NCI-H510A treated with DMSO at 0.1 percent for 48 hours (cell line): ENCODE measurements at regions not wholly inside any gene's neighbourhood (a gene's known extent, or its start where the extent isn't known, plus 50 kb on each side); places are given as distances from the start of the nearest gene placed in this dataset.

Source experiments
- DNase-seq: peaks from one replicate; lab custom pipeline; 2025; lab: John Stamatoyannopoulos, UW

DNA sequence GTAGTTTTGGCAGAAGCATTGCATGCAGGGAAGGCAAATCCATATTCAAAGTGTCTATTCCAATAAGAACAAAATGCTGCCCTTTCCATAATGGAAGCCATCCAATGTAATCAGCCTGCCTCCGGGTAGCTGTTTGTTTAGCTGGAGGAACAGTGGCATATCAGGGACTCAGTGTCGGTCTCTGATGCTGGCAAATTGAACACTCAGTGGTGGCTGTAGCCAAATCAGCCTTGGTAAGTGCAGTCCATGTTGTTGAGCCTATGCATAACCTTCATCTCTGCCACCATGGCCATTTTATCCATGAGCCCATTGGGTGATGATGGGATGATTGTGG, 147.8 kb upstream of the MAX start:
- DNase-seq, result no peak

DNA sequence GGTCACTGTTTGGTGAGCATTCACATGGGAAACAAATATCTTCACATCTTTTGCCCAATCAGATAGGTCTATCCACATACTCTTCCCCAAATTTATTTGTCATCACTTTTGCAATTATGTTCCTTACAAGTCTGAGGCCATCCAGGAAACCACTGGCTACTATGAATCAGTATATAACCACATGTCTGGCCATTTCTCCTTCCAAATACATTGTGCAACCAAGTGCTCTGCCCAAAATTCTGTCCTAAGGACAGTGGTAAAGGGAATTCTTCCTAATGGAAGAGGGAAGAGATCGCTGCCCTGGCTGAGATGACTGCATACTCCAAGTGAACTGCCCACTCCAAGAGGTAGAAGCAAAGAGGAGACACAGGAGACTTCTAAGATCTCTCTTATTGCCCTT, 148.9 kb upstream of the MAX start:
- no peak for DNase-seq

DNA sequence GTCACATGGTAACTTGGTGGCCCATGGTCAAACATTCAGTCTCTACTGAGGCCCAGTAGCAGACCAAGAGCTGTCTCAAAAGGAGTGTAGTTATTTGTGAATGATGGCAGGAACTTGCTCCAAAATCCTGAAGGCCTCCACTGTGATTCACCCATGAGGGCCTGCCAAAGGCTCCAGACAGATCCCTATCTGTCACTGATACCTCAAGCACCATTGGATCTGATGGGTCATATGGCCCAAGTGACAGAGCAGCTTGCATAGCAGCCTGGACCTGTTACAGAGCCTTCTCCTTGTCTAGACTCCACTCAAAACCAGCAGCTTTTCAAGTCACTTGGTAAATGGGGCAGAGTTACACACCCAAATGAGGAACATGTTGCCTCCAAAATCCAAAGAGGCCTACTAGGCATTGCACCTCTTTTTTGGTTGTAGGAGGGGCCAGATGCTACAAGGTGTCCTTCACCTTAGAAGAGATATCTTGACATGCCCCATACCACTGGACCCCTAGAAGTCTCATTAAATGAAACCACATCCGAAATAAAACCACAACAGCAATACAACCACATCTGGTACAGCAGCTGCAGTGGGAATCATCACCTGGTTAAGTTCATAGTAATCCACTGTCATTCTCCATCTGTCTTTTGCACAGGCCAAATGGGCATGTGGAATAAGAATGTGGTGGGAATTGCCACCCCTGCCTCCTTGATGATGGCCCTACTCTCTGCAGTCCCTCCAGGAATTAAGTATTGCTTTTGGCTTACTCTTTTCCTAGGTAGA, 150.4 kb upstream of the MAX start:
- no peak for DNase-seq

DNA sequence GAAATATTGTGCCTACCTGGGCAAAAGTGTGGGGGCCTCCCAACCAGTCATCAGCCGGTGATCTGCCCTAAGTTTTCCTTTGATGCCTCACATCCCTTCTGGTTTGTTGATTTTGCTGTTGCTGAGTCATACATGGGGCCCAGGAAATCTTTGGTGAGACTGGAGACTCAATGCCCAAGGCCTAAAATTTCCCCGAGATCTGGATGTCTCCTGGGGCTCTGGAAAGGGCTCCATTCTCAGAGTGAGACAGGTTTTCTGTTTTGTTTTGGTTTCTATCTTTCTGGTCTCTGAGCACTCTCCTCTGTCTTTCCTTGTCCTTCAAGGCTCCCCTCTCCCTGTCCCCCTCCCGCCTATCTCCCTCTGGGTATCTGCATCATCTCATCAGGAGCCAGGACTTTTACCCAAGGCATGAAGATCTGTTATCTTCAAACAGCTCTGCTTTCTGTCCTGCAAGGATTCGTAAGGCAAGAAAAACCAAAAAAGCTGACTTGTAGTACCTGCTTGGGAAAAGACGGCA, 152.8 kb upstream of the MAX start:
- peak; percentile 63 for DNase-seq

DNA sequence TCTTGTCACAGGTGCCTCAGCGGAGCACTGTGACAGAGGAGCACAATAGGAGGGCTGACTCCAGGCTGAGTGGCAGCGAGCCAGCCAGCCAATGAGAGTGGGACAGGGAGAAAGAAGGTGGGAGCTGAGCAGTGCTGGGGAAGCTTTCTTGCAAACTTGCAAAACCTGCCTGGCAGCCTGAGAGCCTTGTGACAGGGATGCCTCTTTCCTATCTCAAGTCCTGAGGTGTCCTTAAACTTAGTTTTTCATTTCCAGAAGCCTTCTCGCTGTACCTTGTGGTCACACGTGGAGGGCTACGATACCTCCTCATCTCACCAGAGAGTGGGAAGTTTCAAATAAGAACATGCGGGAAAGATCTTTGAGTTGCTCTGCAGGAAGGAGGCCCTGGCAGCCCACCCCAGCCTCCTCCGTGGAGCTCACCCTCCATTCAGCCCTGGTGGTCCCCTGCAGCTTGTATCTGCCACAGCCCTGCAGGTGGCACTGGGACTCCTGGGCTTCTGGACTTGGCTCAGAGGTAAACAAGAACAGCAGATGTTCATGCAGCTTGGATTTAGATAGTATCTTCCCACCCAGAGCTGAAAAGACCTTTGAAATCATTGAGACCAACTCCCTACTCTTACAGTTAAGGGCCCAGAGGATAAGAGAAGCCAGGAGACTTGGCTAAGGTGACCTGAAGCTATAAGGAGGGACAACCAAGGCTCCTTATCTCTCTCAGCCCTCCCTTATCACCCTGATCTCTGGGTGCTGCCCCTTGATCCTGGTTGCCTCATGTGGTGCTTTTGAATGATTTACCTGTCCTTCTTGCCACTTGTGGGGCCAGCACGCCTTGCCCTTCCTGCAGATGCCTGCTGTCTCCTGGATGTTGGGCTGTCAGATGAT, 153.5 kb upstream of the MAX start:
- peak; percentile 95 for DNase-seq

DNA sequence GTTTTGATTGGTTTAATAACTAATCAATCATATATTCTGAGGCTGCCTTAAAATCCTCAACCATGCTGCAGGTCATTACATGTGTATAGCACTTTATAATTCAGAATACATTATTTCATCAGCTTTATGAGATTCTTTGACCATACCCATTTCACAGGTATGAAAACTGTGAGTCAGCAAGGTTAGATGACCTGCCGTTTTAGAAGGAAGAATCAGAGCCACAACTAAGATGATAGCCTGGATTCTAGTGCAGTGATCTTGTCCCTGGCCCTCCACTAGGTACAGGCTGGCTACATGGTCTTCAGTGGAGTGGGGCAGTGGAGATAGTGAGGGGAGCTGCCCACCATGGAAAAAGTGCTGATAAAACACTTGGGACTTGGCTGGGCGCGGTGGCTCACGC, 154.4 kb upstream of the MAX start:
- no peak for DNase-seq

DNA sequence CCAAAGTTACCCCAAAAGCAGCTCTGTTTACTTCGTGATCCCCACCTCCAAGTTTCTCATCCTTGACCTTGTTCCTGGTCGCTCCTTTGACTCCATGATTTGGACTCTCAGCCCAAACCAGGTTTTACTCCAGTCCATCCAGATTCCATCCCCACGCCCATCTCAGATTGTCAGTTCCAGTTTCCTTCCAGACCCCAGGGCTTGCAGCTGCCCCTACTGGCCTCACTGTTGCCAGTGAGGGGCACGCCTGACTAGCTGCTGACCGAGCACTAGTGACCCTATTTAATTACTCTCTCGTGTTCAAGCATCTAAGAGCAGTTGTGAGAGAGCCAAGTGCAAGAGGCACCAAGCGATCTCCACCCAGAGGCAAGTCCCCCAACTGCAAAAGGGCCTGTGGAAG, 155.1 kb upstream of the FUT8 start:
- DNase-seq, result no peak

DNA sequence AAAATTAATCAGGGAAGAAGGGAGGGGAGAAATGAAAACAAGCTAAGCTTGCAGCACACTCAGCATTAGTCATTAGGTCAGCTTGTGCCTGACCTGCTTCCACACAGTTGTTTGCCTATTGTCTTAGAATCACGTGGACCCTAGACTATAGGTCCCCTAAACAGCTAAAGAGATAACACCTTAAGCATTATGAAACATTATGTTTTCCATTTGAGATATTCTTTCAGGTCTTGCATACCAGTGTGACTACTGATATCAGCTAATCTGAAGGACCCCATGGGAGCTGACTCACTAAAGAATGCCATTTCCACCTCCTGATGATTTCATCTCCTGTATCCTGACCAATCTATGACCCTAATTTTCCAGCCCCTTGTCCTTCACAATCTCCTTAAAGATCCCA, 154.1 kb upstream of the FUT8 start:
- DNase-seq, result no peak

DNA sequence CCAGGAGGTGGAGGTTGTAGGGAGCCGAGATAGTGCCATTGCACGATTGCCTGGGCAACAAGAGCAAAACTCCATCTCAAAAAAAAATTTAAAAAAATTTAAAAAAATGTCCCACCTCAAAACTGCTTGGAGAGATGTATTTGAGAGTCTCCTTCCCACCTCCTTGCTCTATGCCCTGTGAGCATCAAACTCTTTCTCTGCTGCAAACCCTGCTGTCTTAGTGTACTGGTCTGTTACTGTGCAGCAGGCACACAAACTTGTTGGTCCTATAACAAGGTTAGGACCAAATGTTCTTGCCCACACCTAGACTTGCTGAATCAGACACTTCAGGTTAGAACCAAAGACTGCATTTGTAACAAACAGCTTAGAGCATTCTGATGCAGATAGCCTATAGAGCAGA, 153.5 kb upstream of the FUT8 start:
- no peak for DNase-seq

DNA sequence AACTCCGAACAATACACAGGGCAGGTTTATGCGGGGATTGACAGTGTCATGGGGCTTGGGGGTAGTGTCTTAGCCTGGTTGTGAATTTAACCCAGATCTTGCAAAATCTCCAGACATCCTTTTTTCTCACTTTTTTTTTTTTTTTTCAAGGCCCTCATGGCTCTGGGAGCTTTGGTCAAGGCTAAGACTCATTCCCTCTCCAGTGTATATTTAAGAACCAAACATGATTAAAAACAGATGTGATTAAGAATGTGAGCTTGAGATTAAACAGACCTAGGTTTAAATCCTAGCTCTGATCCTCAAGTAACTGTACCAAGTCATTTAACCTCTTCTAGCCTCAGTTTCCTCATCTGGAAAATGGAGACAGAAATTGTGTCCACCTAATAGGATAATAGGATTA, 151.7 kb upstream of the FUT8 start:
- no peak for DNase-seq

DNA sequence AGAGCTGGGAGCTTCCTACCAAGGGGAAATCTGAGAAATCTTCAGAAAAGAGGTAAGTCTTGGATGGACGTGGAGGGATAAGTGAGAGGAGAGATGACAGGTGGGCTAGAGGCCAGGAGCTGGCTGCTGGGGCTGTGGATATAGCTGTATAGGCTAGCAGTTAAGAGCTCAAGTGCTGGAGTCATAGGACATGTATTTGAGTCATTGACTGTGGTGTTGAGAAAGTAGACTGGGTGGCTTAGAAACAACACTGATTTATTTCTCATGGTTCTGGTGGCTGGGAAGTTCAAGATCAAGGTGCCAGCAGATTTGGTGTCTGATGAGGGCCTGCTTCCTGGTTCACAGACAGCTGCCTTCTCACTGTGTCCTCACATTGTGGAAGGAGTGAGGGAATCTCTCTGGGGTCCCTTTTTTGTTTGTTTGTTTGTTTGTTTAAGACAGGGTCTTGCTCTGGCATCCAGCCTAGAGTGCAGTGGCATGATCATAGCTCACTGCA, 151.1 kb upstream of the FUT8 start:
- DNase-seq, result no peak

DNA sequence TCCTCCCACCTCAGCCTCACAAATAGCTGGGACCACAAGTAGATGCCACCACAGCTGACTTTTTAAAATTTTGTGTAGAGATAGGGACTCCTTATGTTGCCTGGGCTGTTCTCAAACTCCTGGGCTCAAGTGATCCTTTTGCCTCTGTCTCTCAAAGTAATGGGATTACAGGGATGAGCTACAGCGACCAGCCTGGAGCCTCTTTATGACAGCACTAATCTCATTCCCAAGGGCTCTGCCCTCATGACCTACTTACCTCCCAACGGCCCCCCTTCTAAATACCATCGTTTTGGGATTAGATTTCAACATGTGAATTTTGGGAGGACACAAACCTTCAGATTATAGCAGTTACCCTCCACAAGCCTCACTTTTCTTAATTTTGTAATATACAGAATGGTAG, 150.6 kb upstream of the FUT8 start:
- no peak for DNase-seq

DNA sequence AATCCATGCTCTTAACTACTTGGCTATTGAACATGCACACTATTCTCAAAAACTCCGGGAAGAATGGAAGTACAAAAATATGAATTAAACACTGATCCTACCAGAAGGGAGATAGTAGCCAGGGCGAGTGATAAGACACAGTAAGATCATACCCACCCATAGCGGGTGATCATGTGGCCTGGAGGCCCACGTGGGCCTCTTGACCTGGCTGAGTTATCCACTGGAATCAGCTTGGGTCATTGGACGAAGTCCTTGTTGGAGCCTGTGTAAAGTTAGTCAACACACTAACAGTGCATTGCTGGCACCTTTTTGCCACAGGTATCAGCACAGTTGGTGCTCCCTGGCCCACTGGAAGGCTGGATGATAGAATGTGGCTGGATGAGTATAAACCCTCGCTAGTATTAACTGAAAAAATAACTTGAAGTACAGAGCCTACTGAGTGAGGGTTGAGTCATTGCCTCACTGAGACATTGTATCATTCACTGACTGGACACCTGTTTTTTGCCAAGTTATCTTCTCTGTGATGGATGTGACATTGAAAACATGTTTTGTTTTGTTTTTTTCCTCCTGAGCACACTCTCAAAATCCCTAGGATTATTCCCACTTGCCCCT, 149.2 kb upstream of the FUT8 start:
- no peak for DNase-seq

DNA sequence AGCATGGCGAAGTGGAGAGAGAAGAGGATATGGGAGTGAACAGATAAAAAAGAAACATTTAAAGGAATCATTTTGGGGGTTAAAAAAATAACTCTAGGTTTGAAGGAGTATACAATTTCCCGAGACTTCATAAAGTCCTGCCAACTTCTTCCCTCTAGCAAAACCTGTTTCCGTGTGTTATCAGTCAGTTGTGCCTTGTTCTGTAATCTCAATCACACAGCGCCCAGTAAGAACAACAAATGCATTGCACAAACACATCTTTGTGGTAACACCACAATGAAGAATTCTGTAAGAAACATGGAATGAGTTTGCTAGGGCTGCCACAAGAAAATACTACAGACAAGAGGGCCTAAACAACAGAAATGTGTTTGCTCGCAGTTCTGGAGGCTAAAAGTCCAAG, 144.7 kb upstream of the FUT8 start:
- DNase-seq, result no peak

DNA sequence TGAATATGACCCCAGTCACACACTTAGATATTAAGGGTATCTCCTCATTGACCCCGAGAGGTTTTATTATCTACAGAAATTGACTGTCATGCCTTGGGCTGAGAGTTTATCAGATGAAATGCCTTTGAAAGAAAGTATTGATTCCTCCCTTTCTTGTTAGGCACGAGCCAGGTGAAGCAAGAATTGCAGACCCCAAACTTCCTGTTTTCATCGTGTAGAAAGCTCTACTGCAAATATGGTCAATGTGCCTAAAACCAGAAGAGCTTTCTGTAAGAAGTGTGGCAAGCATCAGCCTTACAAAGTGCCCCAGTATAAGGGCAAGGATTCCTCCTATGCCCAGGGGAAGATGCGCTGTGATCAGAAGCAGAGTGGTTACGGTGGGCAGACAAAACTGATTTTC, 143.9 kb upstream of the FUT8 start:
- DNase-seq, result no peak

DNA sequence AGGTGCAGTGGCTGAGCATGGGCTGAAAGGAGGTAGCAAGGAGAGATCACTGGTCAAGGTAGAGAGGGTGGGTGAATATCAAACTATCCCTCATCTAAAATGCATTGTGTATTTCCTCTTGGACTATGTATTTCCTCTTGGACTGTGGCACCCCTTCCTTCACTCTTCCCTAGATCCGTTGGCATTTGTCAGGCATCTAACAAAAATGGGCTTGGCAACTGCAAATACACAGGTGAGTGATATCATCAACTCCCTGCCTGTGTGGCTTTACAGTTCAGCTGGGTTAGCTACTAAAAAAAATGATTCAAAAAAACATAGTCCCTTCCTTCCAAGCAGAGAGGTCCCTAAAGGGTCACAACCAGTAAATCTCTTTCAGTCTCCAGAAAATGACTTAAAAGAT, 142.8 kb upstream of the FUT8 start:
- DNase-seq, result no peak

DNA sequence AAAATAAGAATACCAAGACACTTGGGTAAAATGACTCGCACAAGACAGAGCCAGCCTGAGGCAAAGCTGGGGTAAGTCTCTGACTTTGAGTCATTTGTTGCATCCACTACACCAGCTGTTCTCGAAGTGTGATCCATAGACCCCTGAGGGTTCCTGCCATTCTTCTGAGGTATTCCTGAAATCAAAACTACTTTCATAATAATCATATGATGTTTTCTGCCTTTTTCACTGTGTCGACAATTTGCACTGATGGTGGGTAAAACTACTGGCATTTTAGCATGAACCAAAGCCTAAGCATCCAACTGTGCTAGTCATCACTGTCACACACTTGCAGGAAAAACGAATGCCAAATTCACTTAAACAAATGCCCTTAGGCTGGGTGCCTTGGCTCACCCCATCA, 135.5 kb upstream of the FUT8 start:
- DNase-seq, result no peak

DNA sequence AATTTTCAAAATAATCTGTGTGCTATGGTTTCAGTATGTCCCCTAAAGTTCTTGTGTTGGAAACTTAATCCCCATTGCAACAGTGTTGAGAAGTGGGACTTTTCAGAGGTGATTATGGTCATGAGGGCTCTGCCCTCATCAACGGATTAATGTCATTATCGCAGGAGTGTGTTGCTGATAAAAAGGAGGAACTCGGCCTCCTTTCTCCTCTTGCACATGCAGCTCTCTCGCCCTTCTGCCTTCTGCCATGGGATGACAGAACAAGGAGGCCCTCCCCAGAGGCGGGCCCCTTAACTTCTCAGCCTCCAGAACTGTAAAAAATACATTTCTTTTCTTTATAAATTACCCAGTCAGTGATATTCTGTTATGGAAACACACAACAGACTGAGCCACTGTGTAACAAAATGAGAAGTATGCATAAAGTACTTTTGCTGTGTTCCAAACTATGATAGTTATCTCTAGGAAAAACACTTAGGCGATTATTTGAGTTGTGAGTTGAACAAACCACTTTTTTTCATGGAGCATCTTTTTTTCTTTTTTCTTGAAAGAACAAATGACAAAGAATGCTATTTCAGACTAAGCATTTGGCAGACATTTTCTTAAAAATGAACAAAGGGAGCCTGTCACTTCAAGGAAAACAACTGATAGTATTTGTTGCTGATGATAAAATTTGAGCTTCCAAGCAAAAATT, 134.8 kb upstream of the FUT8 start:
- DNase-seq, result no peak

DNA sequence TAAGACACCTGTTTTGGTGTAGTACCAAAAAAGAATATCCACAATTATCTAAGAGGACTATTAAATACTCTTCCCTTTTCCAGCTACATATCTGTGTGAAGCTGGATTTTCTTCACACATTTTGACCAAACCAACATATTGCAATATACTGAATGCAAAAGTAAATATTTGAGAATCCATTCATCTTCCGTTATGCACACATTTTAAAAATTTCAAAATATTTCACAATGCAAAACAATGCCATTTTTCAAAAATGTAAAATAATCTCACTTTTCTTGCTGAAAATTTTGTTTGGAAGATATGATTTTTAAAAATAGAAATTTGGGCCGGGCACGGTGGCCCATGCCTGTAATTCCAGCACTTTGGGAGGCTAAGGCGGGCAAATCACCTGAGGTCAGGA, 133.9 kb upstream of the FUT8 start:
- DNase-seq, result no peak

DNA sequence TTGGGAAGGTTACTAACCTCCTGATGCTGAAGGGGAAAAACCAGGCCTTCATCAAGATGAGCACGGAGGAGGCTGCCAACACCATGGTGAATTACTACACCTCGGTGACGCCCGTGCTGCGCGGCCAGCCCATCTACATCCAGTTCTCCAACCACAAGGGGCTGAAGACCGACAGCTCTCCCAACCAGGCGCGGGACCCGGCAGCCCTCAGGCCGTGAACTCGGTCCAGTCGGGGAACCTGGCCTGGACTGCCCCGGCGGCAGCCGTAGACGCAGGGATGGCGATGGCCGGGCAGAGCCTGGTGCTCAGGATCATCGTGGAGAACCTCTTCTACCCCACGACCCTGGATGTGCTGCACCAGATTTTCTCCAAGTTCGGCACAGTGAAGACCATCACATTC, 133.0 kb upstream of the FUT8 start:
- DNase-seq, result no peak

DNA sequence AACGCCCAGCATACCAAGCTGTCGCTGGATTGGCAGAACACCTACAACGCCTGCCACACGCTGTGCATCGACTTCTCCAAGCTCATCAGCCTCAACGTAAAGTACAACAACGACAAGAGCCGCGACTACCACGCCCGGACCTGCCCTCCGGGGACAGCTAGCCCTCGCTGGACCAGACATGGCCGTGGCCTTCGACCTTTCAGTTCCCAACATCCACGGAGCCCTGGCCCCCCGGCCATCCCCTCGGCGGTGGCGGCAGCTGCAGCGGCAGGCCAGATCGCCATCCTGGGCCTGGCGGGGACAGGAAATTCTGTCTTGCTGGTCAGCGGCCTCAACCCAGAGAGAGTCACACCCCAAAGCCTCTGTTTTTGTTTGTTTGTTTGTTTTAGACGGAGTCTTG, 132.6 kb upstream of the FUT8 start:
- DNase-seq, result no peak

DNA sequence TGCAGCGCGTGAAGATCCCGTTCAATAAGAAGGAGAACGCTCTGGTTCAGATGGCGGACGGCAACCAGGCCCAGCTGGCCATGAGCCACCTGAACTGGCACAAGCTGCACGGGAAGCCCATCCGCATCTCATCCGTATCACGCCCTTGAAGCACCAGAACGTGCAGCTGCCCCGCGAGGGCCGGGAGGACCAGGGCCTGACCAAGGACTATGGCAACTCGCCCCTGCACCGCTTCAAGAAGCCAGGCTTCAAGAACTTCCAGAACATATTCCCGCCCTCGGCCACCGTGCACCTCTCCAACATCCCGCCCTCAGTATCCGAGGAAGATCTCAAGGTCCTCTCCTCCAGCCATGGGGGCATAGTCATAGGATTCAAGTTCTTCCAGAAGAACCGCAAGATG, 131.9 kb upstream of the FUT8 start:
- no peak for DNase-seq
